OCI-LY3 (cell line): ENCODE measurements at regions not wholly inside any gene's neighbourhood (a gene's known extent, or its start where the extent isn't known, plus 50 kb on each side); places are given as distances from the start of the nearest gene placed in this dataset.

Source experiments
- H2AFZ ChIP-seq: fragments of 200-600, 300-600 bp; shearing (Covaris generic); 2 replicates; pipeline ENCODE4 v1.6.0; 2014; ENCODE audit warnings: antibody characterized with exemption, low read depth, low read length
- H3K27ac ChIP-seq: fragments of 200-600, 300-600 bp; sonication (generic); 2 replicates; pipeline ENCODE4 v1.5.1; 2014; ENCODE audit warnings: mild to moderate bottlenecking, low read length, moderate library complexity, mixed read lengths
- H3K27me3 ChIP-seq: fragments of 200-600, 300-600 bp; sonication (generic); 2 replicates; pipeline ENCODE4 v1.6.1; 2014; ENCODE audit warnings: low read depth, low read length, mixed read lengths
- H3K36me3 ChIP-seq: fragments of 200-600, 300-600 bp; sonication (generic); replicated peaks from 2 replicates; pipeline ENCODE3; 2014; ENCODE audit warnings: low read depth, low read length, mixed read lengths
- H3K4me1 ChIP-seq: fragments of 300-600, 200-600 bp; sonication (generic); 2 replicates; pipeline ENCODE4 v1.6.1; 2014; ENCODE audit warnings: low read length, mixed read lengths
- H3K4me2 ChIP-seq: fragments of 200-600, 300-600 bp; sonication (generic); 2 replicates; pipeline ENCODE4 v1.6.1; 2014; ENCODE audit warnings: low read length, mixed read lengths
- H3K4me3 ChIP-seq: fragments of 300-600, 200-600 bp; sonication (generic); 2 replicates; pipeline ENCODE4 v1.5.1; 2014; ENCODE audit warnings: antibody characterized with exemption, mild to moderate bottlenecking, low read length, moderate library complexity
- H3K79me2 ChIP-seq: fragments of 300-600, 200-600 bp; shearing (Covaris generic); 2 replicates; pipeline ENCODE4 v1.6.1; 2014; ENCODE audit warnings: mild to moderate bottlenecking, low read length, mixed read lengths
- H3K9ac ChIP-seq: fragments of 300-600, 200-600 bp; shearing (Covaris generic); 2 replicates; pipeline ENCODE4 v1.6.0; 2014; ENCODE audit warnings: mild to moderate bottlenecking, low read length, moderate library complexity
- H3K9me3 ChIP-seq: fragments of 200-600, 300-600 bp; shearing (Covaris generic); 2 replicates; pipeline ENCODE4 v1.6.1; 2014; ENCODE audit warnings: low read length, mixed read lengths; ENCODE audit not compliant: insufficient read depth
- H4K20me1 ChIP-seq: fragments of 200-600, 300-600 bp; sonication (generic); 2 replicates; pipeline ENCODE4 v1.6.1; 2016; ENCODE audit warnings: low read length, mixed read lengths; ENCODE audit not compliant: insufficient read depth
- CTCF ChIP-seq: fragments of 200-600, 300-600 bp; sonication (generic); IDR thresholded peaks from 2 replicates; pipeline ENCODE4 v1.5.1; 2014; ENCODE audit warnings: antibody characterized with exemption, low read length, low read depth
- EZH2phosphoT487 ChIP-seq: fragments of 200-600 bp; shearing (Covaris generic); IDR thresholded peaks from 2 replicates; pipeline ENCODE4 v1.6.1; 2018; ENCODE audit warnings: antibody characterized with exemption, mixed run types, low read depth

- Histone ChIP-seq H4K20me1 (no peaks in the 10 kb centered on the region), H3K9ac (no peak overlapping the region), H3K4me1 (no peaks in the 10 kb centered on the region), H3K4me3 (no peak overlapping the region), H3K27ac (no peak overlapping the region), H3K27me3 (no peaks in the 10 kb centered on the region), H3K79me2 (no peaks in the 10 kb centered on the region), H2AFZ (no peak overlapping the region), H3K9me3 (no peaks in the 10 kb centered on the region), H3K36me3 (no peaks in the 10 kb centered on the region), H3K4me2 (no peak overlapping the region)
- TF ChIP-seq CTCF: no peak
- no peak for TF ChIP-seq EZH2phosphoT487
These were observed 529.5 kb upstream of the CDH8 start for GRCh38 chr16:62565706-62566105.

- no peak for TF ChIP-seq CTCF
- TF ChIP-seq EZH2phosphoT487: no peak
These were observed 528.1 kb upstream of the CDH8 start for GRCh38 chr16:62564291-62564690.

GRCh38 chr16:62562121-62562520 is 525.9 kb upstream of the CDH8 start:
- H2AFZ ChIP-seq: no peak overlapping the region
- no peak overlapping the region for H3K4me3 ChIP-seq
- no peak overlapping the region for H3K9ac ChIP-seq
- no peaks in the 10 kb centered on the region for H3K36me3 ChIP-seq
- no peaks in the 10 kb centered on the region for H4K20me1 ChIP-seq
- no peak overlapping the region for H3K27ac ChIP-seq
- TF ChIP-seq CTCF (no peak), EZH2phosphoT487 (no peak)
- no peaks in the 10 kb centered on the region for H3K4me1 ChIP-seq
- no peak overlapping the region for H3K4me2 ChIP-seq
- H3K27me3 ChIP-seq: no peaks in the 10 kb centered on the region
- no peaks in the 10 kb centered on the region for H3K79me2 ChIP-seq
- H3K9me3 ChIP-seq: no peaks in the 10 kb centered on the region

More at GRCh38 chr16:62564291-62564690, 528.1 kb upstream of the CDH8 start:
- no peaks in the 10 kb centered on the region for H3K27me3 ChIP-seq
- no peaks in the 10 kb centered on the region for H3K4me1 ChIP-seq
- H2AFZ ChIP-seq: no peak overlapping the region
- H4K20me1 ChIP-seq: no peaks in the 10 kb centered on the region
- no peak overlapping the region for H3K27ac ChIP-seq
- H3K36me3 ChIP-seq: no peaks in the 10 kb centered on the region
- no peak overlapping the region for H3K4me3 ChIP-seq
- H3K79me2 ChIP-seq: no peaks in the 10 kb centered on the region
- no peaks in the 10 kb centered on the region for H3K9me3 ChIP-seq
- no peak overlapping the region for H3K4me2 ChIP-seq
- no peak overlapping the region for H3K9ac ChIP-seq

- no peak for TF ChIP-seq CTCF
- no peak for TF ChIP-seq EZH2phosphoT487
- Histone ChIP-seq H3K27me3 (no peaks in the 10 kb centered on the region), H3K36me3 (no peaks in the 10 kb centered on the region), H3K4me3 (no peak overlapping the region), H3K4me1 (no peaks in the 10 kb centered on the region), H4K20me1 (no peaks in the 10 kb centered on the region), H3K9ac (no peak overlapping the region), H3K79me2 (no peaks in the 10 kb centered on the region), H2AFZ (no peak overlapping the region), H3K4me2 (no peak overlapping the region), H3K27ac (no peak overlapping the region), H3K9me3 (no peaks in the 10 kb centered on the region)
These were observed 513.6 kb upstream of the CDH8 start for GRCh38 chr16:62549875-62550274.
